ENCODE measurements at regions not wholly inside any gene's neighbourhood (a gene's known extent, or its start where the extent isn't known, plus 50 kb on each side); places are given as distances from the start of the nearest gene placed in this dataset.

DNA sequence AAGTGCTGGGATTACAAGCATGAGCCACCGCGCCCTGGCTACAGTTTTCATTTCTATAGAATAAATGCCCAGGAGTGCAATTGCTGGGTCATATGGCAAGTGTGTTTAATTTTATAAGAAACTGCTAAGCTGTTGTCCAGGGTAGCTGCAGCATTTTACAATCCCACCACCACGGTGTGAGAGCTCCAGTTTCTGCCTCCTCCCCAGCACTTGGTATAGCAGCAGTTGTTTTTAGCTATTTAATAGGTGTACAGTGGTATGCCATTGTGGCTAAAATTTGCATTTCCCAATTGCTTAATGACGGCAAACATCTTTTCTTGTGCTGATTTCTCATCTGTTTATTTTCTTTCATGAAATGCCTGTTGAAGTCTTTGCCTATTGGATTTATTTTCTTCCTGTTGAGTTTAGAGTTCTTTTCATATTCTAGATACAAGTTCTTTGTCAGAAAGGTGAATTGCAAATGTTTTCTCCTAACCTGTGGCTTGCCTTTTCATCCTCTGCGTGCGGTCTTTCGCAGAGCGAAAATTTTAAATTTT lies 100.3 kb downstream of the NDFIP1 start:
- TF ChIP-seq POLR2AphosphoS5 (IDR thresholded peaks at IDR 0.05; ENCODE audit: low read depth, low read length) (no peak), TAF1 (IDR thresholded peaks at IDR 0.05; ENCODE audit: borderline replicate concordance, insufficient read depth, low read length) (no peak), FOXP2 (optimal IDR thresholded peaks at IDR 0.05; ENCODE audit: borderline replicate concordance, extremely low read depth, extremely low read length, insufficient read depth) (no peak)
- TF ChIP-seq, protein P1, sequence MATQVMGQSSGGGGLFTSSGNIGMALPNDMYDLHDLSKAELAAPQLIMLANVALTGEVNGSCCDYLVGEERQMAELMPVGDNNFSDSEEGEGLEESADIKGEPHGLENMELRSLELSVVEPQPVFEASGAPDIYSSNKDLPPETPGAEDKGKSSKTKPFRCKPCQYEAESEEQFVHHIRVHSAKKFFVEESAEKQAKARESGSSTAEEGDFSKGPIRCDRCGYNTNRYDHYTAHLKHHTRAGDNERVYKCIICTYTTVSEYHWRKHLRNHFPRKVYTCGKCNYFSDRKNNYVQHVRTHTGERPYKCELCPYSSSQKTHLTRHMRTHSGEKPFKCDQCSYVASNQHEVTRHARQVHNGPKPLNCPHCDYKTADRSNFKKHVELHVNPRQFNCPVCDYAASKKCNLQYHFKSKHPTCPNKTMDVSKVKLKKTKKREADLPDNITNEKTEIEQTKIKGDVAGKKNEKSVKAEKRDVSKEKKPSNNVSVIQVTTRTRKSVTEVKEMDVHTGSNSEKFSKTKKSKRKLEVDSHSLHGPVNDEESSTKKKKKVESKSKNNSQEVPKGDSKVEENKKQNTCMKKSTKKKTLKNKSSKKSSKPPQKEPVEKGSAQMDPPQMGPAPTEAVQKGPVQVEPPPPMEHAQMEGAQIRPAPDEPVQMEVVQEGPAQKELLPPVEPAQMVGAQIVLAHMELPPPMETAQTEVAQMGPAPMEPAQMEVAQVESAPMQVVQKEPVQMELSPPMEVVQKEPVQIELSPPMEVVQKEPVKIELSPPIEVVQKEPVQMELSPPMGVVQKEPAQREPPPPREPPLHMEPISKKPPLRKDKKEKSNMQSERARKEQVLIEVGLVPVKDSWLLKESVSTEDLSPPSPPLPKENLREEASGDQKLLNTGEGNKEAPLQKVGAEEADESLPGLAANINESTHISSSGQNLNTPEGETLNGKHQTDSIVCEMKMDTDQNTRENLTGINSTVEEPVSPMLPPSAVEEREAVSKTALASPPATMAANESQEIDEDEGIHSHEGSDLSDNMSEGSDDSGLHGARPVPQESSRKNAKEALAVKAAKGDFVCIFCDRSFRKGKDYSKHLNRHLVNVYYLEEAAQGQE (IDR thresholded peaks at IDR 0.05; ENCODE audit: insufficient read depth in 1 of 2, low read depth in 2 of 2, low read length in 2 of 2): no peak
